Hepatocyte (in vitro differentiated cells): ENCODE measurements at regions not wholly inside any gene's neighbourhood (a gene's known extent, or its start where the extent isn't known, plus 50 kb on each side); places are given as distances from the start of the nearest gene placed in this dataset.
"Not testable (repeated sequence)": the region's sequence is repeated elsewhere in the genome, so short reads cannot be mapped to it uniquely, and the experiment has no call there.

Source experiments
- DNase-seq: peaks from one replicate; pipeline ENCODE4 v3.0.0-alpha.2; 2016; ENCODE audit warnings: low spot score
- H2AFZ ChIP-seq: fragments of 200-600 bp; sonication (generic); 2 replicates; pipeline ENCODE4 v1.6.0; 2016; ENCODE audit warnings: antibody characterized with exemption, mild to moderate bottlenecking
- H3K27ac ChIP-seq: fragments of 200-600 bp; sonication (generic); 2 replicates; pipeline ENCODE4 v1.5.1; 2016; ENCODE audit warnings: mild to moderate bottlenecking
- H3K27me3 ChIP-seq: fragments of 200-600 bp; sonication (generic); 2 replicates; pipeline ENCODE4 v1.6.1; 2016
- H3K36me3 ChIP-seq: fragments of 200-600 bp; sonication (generic); replicated peaks from 2 replicates; pipeline ENCODE4 v1.5.1; 2016; ENCODE audit warnings: low read depth; ENCODE audit not compliant: insufficient read depth
- H3K4me1 ChIP-seq: fragments of 200-600 bp; sonication (generic); 2 replicates; pipeline ENCODE4 v1.5.1; 2016; ENCODE audit warnings: mild to moderate bottlenecking, moderate library complexity; ENCODE audit not compliant: insufficient read depth
- H3K4me2 ChIP-seq: fragments of 200-600 bp; sonication (generic); 2 replicates; pipeline ENCODE4 v1.6.0; 2016
- H3K4me3 ChIP-seq: fragments of 200-600 bp; sonication (generic); 2 replicates; pipeline ENCODE4 v1.5.1; 2016; ENCODE audit warnings: mild to moderate bottlenecking
- H3K79me2 ChIP-seq: fragments of 200-600 bp; sonication (generic); 2 replicates; pipeline ENCODE4 v1.6.0; 2017; ENCODE audit warnings: mild to moderate bottlenecking
- H3K9me2 ChIP-seq: fragments of 200-600 bp; sonication (generic); replicated peaks from 2 replicates; pipeline ENCODE4 v1.6.0; 2017; ENCODE audit warnings: mild to moderate bottlenecking; ENCODE audit not compliant: insufficient read depth
- H3K9me3 ChIP-seq: fragments of 200-600 bp; sonication (generic); 2 replicates; pipeline ENCODE4 v1.5.1; 2016; ENCODE audit warnings: low read depth, mild to moderate bottlenecking
- H4K20me1 ChIP-seq: fragments of 200-600 bp; sonication (generic); 2 replicates; pipeline ENCODE4 v1.6.0; 2016; ENCODE audit warnings: mild to moderate bottlenecking; ENCODE audit not compliant: insufficient read depth, poor library complexity, severe bottlenecking
- EZH2 ChIP-seq: fragments of 200-600 bp; sonication (generic); IDR thresholded peaks from 2 replicates; pipeline ENCODE4 v1.6.1; 2016; ENCODE audit warnings: antibody characterized with exemption, mild to moderate bottlenecking, borderline replicate concordance
- EZH2phosphoT487 ChIP-seq: fragments of 200-600 bp; sonication (generic); IDR thresholded peaks from one replicate; pipeline ENCODE4 v1.6.1; 2018; ENCODE audit warnings: antibody characterized with exemption, mild to moderate bottlenecking, low read depth, moderate library complexity; ENCODE audit not compliant: unreplicated experiment, severe bottlenecking
- WGBS: methylation state at CpG from one replicate; pipeline ENCODE4 v1.1.6; 2016; ENCODE audit warnings: low lambda C conversion rate; ENCODE audit errors: missing lambda C conversion rate; 5-methylcytosine and 5-hydroxymethylcytosine counted together
- TF ChIP-seq, protein P1 (sequence below): fragments of 200-600 bp; sonication (generic); IDR thresholded peaks from 2 replicates; pipeline ENCODE4 v1.5.1; 2016; ENCODE audit warnings: antibody characterized with exemption, mild to moderate bottlenecking; ENCODE audit not compliant: poor library complexity

GRCh38 chr6:19898141-19898740, 61.1 kb downstream of the ID4 start:
- Histone ChIP-seq H3K27me3 (no peaks in the 10 kb centered on the region), H3K9me3 (no peaks in the 10 kb centered on the region), H3K27ac (no peak overlapping the region), H4K20me1 (no peaks in the 10 kb centered on the region), H3K4me1 (no peaks in the 10 kb centered on the region), H2AFZ (no peak overlapping the region), H3K79me2 (no peaks in the 10 kb centered on the region), H3K36me3 (no peaks in the 10 kb centered on the region), H3K9me2 (no peaks in the 10 kb centered on the region), H3K4me2 (no peak overlapping the region), H3K4me3 (no peak overlapping the region)
- WGBS = 66% methylated on average over 4 of the region's 4 CpGs
- DNase-seq = no peak
- TF ChIP-seq, protein P1, sequence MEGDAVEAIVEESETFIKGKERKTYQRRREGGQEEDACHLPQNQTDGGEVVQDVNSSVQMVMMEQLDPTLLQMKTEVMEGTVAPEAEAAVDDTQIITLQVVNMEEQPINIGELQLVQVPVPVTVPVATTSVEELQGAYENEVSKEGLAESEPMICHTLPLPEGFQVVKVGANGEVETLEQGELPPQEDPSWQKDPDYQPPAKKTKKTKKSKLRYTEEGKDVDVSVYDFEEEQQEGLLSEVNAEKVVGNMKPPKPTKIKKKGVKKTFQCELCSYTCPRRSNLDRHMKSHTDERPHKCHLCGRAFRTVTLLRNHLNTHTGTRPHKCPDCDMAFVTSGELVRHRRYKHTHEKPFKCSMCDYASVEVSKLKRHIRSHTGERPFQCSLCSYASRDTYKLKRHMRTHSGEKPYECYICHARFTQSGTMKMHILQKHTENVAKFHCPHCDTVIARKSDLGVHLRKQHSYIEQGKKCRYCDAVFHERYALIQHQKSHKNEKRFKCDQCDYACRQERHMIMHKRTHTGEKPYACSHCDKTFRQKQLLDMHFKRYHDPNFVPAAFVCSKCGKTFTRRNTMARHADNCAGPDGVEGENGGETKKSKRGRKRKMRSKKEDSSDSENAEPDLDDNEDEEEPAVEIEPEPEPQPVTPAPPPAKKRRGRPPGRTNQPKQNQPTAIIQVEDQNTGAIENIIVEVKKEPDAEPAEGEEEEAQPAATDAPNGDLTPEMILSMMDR = no peak
- no peak for TF ChIP-seq EZH2
- no peak for TF ChIP-seq EZH2phosphoT487

DNA sequence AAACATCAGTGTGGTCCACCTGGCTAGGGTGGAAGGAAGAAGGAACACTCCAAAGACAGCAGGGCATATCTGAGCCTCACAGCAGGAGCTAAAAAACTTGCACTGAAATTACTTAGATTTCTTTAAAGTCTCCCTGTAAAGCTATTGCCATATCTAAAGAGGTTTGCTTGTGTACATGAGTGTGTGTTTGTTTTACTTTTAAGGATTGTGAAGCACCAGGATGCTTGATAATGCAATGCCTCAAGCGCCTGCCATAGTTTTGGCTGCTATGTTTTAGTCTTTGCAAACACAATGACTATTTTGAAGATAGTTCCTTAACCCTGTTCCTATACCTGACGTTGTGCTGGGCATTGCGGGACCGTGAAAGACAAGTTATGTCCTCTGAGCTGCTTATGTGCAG, 65.0 kb downstream of the ID4 start:
- H2AFZ ChIP-seq = no peak overlapping the region
- DNase-seq = no peak
- H3K36me3 ChIP-seq = no peaks in the 10 kb centered on the region
- TF ChIP-seq EZH2 = no peak
- TF ChIP-seq EZH2phosphoT487 = no peak
- TF ChIP-seq, protein P1 = no peak
- no peaks in the 10 kb centered on the region for H3K27me3 ChIP-seq
- H3K9me2 ChIP-seq = no peaks in the 10 kb centered on the region
- 81% methylated on average over 4 of the region's 4 CpGs for WGBS
- no peak overlapping the region for H3K4me3 ChIP-seq
- no peak overlapping the region for H3K4me2 ChIP-seq
- no peaks in the 10 kb centered on the region for H3K9me3 ChIP-seq
- H3K27ac ChIP-seq = no peak overlapping the region
- no peaks in the 10 kb centered on the region for H3K4me1 ChIP-seq
- no peaks in the 10 kb centered on the region for H4K20me1 ChIP-seq
- H3K79me2 ChIP-seq = no peaks in the 10 kb centered on the region

DNA sequence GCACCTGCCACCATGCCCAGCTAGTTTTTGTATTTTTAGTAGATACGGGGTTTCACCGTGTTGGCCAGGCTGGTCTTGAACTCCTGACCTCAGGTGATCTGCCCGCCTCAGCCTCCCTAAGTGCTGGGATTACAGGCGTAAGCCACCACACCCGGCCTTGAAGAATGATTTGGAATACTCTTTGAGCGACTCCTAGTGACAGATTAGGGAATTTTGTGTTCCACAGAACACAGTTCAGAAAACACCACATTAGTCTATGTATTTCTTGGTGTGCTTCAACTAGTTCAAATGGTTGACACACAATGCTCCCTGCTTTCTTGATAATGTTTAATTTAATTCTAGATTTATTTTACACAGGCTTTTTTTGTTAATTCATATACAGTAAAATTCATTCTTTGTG, 67.2 kb downstream of the ID4 start:
- 70% methylated on average over 6 of the region's 6 CpGs for WGBS
- not testable (repeated sequence) for H3K4me1 ChIP-seq, H3K27ac ChIP-seq, H3K4me2 ChIP-seq, H3K9me2 ChIP-seq, H3K36me3 ChIP-seq, H2AFZ ChIP-seq, H3K27me3 ChIP-seq, H3K9me3 ChIP-seq, DNase-seq, H4K20me1 ChIP-seq, H3K79me2 ChIP-seq, H3K4me3 ChIP-seq

- Histone ChIP-seq H3K9me3 (no peaks in the 10 kb centered on the region), H2AFZ (no peak overlapping the region), H3K27me3 (no peaks in the 10 kb centered on the region), H3K4me3 (no peak overlapping the region), H3K4me1 (no peaks in the 10 kb centered on the region), H3K79me2 (no peaks in the 10 kb centered on the region), H3K36me3 (no peaks in the 10 kb centered on the region), H3K27ac (no peak overlapping the region), H3K4me2 (no peak overlapping the region), H4K20me1 (no peaks in the 10 kb centered on the region), H3K9me2 (no peaks in the 10 kb centered on the region)
- WGBS = 58% methylated on average over 1 of the region's 1 CpG
- no peak for TF ChIP-seq EZH2phosphoT487
- no peak for DNase-seq
These were observed 68.4 kb downstream of the ID4 start for GRCh38 chr6:19905584-19905983.
